ENCODE measurements at regions not wholly inside any gene's neighbourhood (a gene's known extent, or its start where the extent isn't known, plus 50 kb on each side); places are given as distances from the start of the nearest gene placed in this dataset.

DNA sequence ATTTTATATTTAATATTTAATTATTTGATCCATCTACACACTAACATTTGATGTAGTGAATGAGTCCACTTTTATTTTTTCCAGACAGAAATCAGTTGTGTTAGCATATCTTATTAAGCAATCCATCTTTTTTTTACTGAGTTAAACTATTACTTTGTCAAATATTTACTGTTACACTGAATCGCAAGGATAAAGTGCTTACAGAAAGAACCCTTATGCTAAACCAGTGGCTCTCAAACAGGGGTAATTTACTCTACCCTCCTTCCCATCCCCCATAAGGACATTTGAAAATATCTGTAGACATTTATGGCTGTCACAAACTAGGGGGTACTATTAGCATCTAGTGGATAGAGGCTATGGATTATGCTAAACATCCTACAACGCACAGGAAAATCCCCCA lies 508.2 kb downstream of the C12orf50 start:
- TF ChIP-seq POLR2A (IDR thresholded peaks at IDR 0.05), result no peak
- TF ChIP-seq, protein P1, sequence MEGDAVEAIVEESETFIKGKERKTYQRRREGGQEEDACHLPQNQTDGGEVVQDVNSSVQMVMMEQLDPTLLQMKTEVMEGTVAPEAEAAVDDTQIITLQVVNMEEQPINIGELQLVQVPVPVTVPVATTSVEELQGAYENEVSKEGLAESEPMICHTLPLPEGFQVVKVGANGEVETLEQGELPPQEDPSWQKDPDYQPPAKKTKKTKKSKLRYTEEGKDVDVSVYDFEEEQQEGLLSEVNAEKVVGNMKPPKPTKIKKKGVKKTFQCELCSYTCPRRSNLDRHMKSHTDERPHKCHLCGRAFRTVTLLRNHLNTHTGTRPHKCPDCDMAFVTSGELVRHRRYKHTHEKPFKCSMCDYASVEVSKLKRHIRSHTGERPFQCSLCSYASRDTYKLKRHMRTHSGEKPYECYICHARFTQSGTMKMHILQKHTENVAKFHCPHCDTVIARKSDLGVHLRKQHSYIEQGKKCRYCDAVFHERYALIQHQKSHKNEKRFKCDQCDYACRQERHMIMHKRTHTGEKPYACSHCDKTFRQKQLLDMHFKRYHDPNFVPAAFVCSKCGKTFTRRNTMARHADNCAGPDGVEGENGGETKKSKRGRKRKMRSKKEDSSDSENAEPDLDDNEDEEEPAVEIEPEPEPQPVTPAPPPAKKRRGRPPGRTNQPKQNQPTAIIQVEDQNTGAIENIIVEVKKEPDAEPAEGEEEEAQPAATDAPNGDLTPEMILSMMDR (IDR thresholded peaks at IDR 0.05), result no peak
